HCT116 (cell line): ENCODE measurements at regions not wholly inside any gene's neighbourhood (a gene's known extent, or its start where the extent isn't known, plus 50 kb on each side); places are given as distances from the start of the nearest gene placed in this dataset.
"Not testable (repeated sequence)": the region's sequence is repeated elsewhere in the genome, so short reads cannot be mapped to it uniquely, and the experiment has no call there.

Source experiments
- ATAC-seq: fragments of 200-7000 bp; cut with Tn5 transposase; 2 replicates; pipeline ENCODE4 v1.9.1; 2020; ENCODE audit warnings: mild to moderate bottlenecking, moderate library complexity
- BruUV-seq: library from RNA; stranded (reverse); fragments of 400-500 nt; replicated peaks from 2 replicates; lab custom pipeline; 2021; lab: Mats Ljungman, UMichigan
- CTCF ChIA-PET: fragments of 300-600 bp; sonication (Branson Sonifier 250); formaldehyde crosslinking; loops from one replicate; lab custom pipeline; 2021; ENCODE audit warnings: antibody characterized with exemption; lab: Charles Lee
- POLR2A ChIA-PET: fragments of 300-600, 350-600 bp; sonication (Branson Sonifier 250); formaldehyde crosslinking; loops from one replicate; lab custom pipeline; 2021; ENCODE audit warnings: antibody characterized with exemption; lab: Charles Lee
- RAD21 ChIA-PET, 2 experiments: fragments of 300-600 bp; sonication (Branson Sonifier 250); formaldehyde crosslinking; loops; one replicate each; lab custom pipeline; 2023; ENCODE audit warnings: low total read pairs in 2 of 2; ENCODE audit not compliant: uncharacterized antibody in 2 of 2, unreplicated experiment in 2 of 2, low non-redundant PET in 1 of 2; lab: Charles Lee
- DNase-seq: peaks from one replicate; pipeline ENCODE4 v3.0.0-alpha.2; 2010; ENCODE audit warnings: low read depth, low spot score
- H2AFZ ChIP-seq: fragments of 200-600 bp; shearing (Covaris generic), sonication (generic); 2 replicates; pipeline ENCODE4 v1.6.1; 2017; ENCODE audit warnings: low read depth, mixed run types, mixed read lengths, antibody characterized with exemption, low read length; ENCODE audit not compliant: poor library complexity, severe bottlenecking
- H3K27ac ChIP-seq: 2 replicates; pipeline ENCODE4 v1.5.1; 2012; ENCODE audit warnings: low read depth, low read length
- H3K27me3 ChIP-seq: fragments of 200-600 bp; sonication (generic); 2 replicates; pipeline ENCODE4 v1.6.1; 2016; ENCODE audit warnings: mixed run types, low read length, mixed read lengths; ENCODE audit not compliant: insufficient read depth
- H3K36me3 ChIP-seq, 2 experiments: fragments of 200-500 bp in 1 of 2; fragments of 200-600 bp in 1 of 2; sonication (Bioruptor generic) in 1 of 2; sonication (generic) in 1 of 2; 2 replicates each; pipeline versions ENCODE4 v1.5.1 to v1.6.1; 2014 to 2016; ENCODE audit warnings: low read length in 2 of 2, inconsistent platforms in 1 of 2, mixed read lengths in 1 of 2, mixed run types in 1 of 2; ENCODE audit not compliant: insufficient read depth in 2 of 2, control insufficient read depth in 1 of 2
- H3K4me1 ChIP-seq, 2 experiments: fragments of 200-600 bp in 1 of 2; sonication (generic) in 1 of 2; 2 replicates each; pipeline versions ENCODE4 v1.5.1 to v1.6.1; 2012 to 2017; ENCODE audit warnings: low read length in 2 of 2, inconsistent platforms in 1 of 2, mild to moderate bottlenecking in 1 of 2, mixed read lengths in 1 of 2, mixed run types in 1 of 2, moderate library complexity in 1 of 2; ENCODE audit not compliant: insufficient read depth in 2 of 2, control insufficient read depth in 1 of 2
- H3K4me2 ChIP-seq: fragments of 200-600 bp; sonication (generic); 2 replicates; pipeline ENCODE4 v1.6.1; 2017; ENCODE audit warnings: mixed run types, low read length, mixed read lengths
- H3K4me3 ChIP-seq, 2 experiments: fragments of 200-600 bp in 1 of 2; sonication (generic) in 1 of 2; replicated peaks in 1 of 2; 2 replicates each; pipeline ENCODE4 v1.5.1; 2011 to 2016; ENCODE audit warnings: low read length in 2 of 2, control low read depth in 1 of 2, low read depth in 1 of 2, mild to moderate bottlenecking in 1 of 2, mixed read lengths in 1 of 2, mixed run types in 1 of 2
- H3K79me2 ChIP-seq: fragments of 200-600 bp; sonication (generic); 2 replicates; pipeline ENCODE4 v1.6.1; 2017; ENCODE audit warnings: mild to moderate bottlenecking, mixed run types, low read length, moderate library complexity, mixed read lengths; ENCODE audit not compliant: insufficient read depth
- H3K9ac ChIP-seq: fragments of 200-600 bp; sonication (generic); 2 replicates; pipeline ENCODE4 v1.6.1; 2016; ENCODE audit warnings: low read length, mixed read lengths
- H3K9me2 ChIP-seq: fragments of 200-600 bp; sonication (generic), shearing (Covaris generic); 2 replicates; pipeline ENCODE4 v1.6.1; 2017; ENCODE audit warnings: mixed run types, mild to moderate bottlenecking, moderate library complexity; ENCODE audit not compliant: insufficient read depth
- H3K9me3 ChIP-seq, 2 experiments: fragments of 200-500 bp in 1 of 2; fragments of 200-600 bp in 1 of 2; sonication (Bioruptor generic) in 1 of 2; sonication (generic) in 1 of 2; 2 replicates each; pipeline ENCODE4 v1.6.1; 2014 to 2017; ENCODE audit warnings: low read length in 2 of 2, mixed read lengths in 2 of 2, inconsistent platforms in 1 of 2, low read depth in 1 of 2, mild to moderate bottlenecking in 1 of 2, mixed run types in 1 of 2, moderate library complexity in 1 of 2; ENCODE audit not compliant: control insufficient read depth in 1 of 2, insufficient read depth in 1 of 2
- H4K20me1 ChIP-seq: fragments of 200-600 bp; sonication (generic), shearing (Covaris generic); 2 replicates; pipeline ENCODE4 v1.6.1; 2017; ENCODE audit warnings: mixed run types, mild to moderate bottlenecking, moderate library complexity; ENCODE audit not compliant: insufficient read depth
- CBX3 ChIP-seq: IDR thresholded peaks from 2 replicates; pipeline ENCODE4 v1.6.1; 2012; ENCODE audit warnings: low read depth
- ELF1 ChIP-seq: IDR thresholded peaks from 2 replicates; pipeline ENCODE4 v1.6.1; 2012; ENCODE audit warnings: low read depth, borderline replicate concordance
- JUND ChIP-seq: IDR thresholded peaks from 2 replicates; pipeline ENCODE4 v1.6.1; 2012
- POLR2A ChIP-seq: IDR thresholded peaks from 2 replicates; pipeline ENCODE4 v1.7.0; 2011; ENCODE audit warnings: borderline replicate concordance; ENCODE audit not compliant: insufficient read depth, insufficient read length; ENCODE audit errors: extremely low read depth
- REST ChIP-seq: IDR thresholded peaks from 2 replicates; pipeline ENCODE4 v1.6.1; 2012; ENCODE audit warnings: low read depth
- SP1 ChIP-seq: IDR thresholded peaks from 2 replicates; pipeline ENCODE4 v1.6.1; 2012; ENCODE audit warnings: low read depth
- YY1 ChIP-seq: IDR thresholded peaks from 2 replicates; pipeline ENCODE4 v1.6.1; 2011; ENCODE audit warnings: low read length, low read depth, moderate library complexity, mild to moderate bottlenecking; ENCODE audit not compliant: insufficient replicate concordance; ENCODE audit errors: extremely low read depth
- ZNF274 ChIP-seq: fragments of 200-500 bp; sonication (Bioruptor generic); IDR thresholded peaks from 2 replicates; pipeline ENCODE4 v1.6.1; 2014; ENCODE audit warnings: mild to moderate bottlenecking, low read depth, low read length, inconsistent platforms
- intact Hi-C: fragments of 100-400 bp; cut with micrococcal nuclease; formaldehyde crosslinking; loops from 2 replicates; pipeline ENCODE4 v1.10.0; 2022

- peaks cover 13% of the 10 kb centered on the region for H3K27me3 ChIP-seq
- no peaks in the 10 kb centered on the region for H4K20me1 ChIP-seq
- no peaks in the 10 kb centered on the region for H3K79me2 ChIP-seq
- DNase-seq, result no peak
- H3K4me1 ChIP-seq, result no peaks in the 10 kb centered on the region
- ChIA-PET POLR2A (no interaction called here), CTCF (no interaction called here), RAD21 (no interaction called here)
- no peaks in the 10 kb centered on the region for H3K9me2 ChIP-seq
- no peak for TF ChIP-seq POLR2A
- TF ChIP-seq JUND, result no peak
- no peak for TF ChIP-seq CBX3
- TF ChIP-seq SP1, result no peak
- no peak for TF ChIP-seq YY1
- TF ChIP-seq ELF1, result no peak
- TF ChIP-seq ZNF274, result no peak
- TF ChIP-seq REST, result no peak
- intact Hi-C loops, result no loop called here
- H3K9me3 ChIP-seq, result no peaks in the 10 kb centered on the region
- H3K9ac ChIP-seq, result no peak overlapping the region
- no peak for ATAC-seq
- no TSS peak for BruUV-seq
- H3K4me2 ChIP-seq, result no peak overlapping the region
- no peak overlapping the region for H2AFZ ChIP-seq
- no peak overlapping the region for H3K27ac ChIP-seq
- no peaks in the 10 kb centered on the region for H3K36me3 ChIP-seq
- no peak overlapping the region for H3K4me3 ChIP-seq
Observed at GRCh38 chr3:34056951-34057390, 258.5 kb downstream of the PDCD6IP start.

- peaks cover 10% of the 10 kb centered on the region for H3K27me3 ChIP-seq
- H3K4me2 ChIP-seq, POLR2A ChIA-PET, H3K9me2 ChIP-seq, H3K27ac ChIP-seq, RAD21 ChIA-PET, H3K9me3 ChIP-seq, H3K4me3 ChIP-seq, DNase-seq, BruUV-seq, intact Hi-C loops, H3K9ac ChIP-seq, CTCF ChIA-PET, ATAC-seq, H4K20me1 ChIP-seq, H3K4me1 ChIP-seq, H3K36me3 ChIP-seq, H2AFZ ChIP-seq, H3K79me2 ChIP-seq: not testable (repeated sequence)
Observed at GRCh38 chr3:34060995-34061394, 262.6 kb downstream of the PDCD6IP start.
